ENCODE measurements at regions not wholly inside any gene's neighbourhood (a gene's known extent, or its start where the extent isn't known, plus 50 kb on each side); places are given as distances from the start of the nearest gene placed in this dataset.

DNA sequence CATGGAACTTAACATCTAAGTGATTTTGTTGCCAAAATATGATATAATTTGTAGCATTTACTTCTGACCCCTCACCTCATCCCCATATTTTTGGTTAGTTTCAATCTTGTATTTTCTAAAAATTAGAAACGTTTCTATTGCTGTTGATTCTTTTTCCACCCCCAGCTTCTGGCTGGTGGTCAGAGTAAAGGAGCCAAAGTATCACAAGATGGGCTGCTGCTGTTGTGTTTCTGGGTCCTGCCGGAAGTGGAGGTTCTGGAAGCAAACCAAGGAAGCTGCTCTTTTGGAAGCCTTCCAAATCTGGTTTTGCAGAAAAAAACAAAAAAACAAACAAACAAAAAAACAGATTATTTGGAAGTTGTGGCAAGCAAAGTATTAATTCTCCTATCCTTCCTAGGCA, 221.1 kb upstream of the P2RY1 start:
- no peak for DNase-seq (ENCODE audit: low read depth in 6 of 9, low spot score in 9 of 9)
- no peak overlapping the region for H3K4me3 ChIP-seq (ENCODE audit: low read length in 2 of 2)
- WGBS = 92% methylated on average over 2 of the region's 2 CpGs
- no peaks in the 10 kb centered on the region for H3K27me3 ChIP-seq (ENCODE audit: control insufficient read depth in 2 of 2, insufficient read depth in 1 of 2, low read length in 1 of 2)
- no peaks in the 10 kb centered on the region for H3K9me3 ChIP-seq (ENCODE audit: control insufficient read depth in 2 of 2, insufficient read depth in 1 of 2, low read length in 1 of 2)
- no peaks in the 10 kb centered on the region for H3K4me1 ChIP-seq (ENCODE audit: control insufficient read depth in 2 of 2, insufficient read depth in 2 of 2, low read length in 2 of 2)
- H3K36me3 ChIP-seq (ENCODE audit: control insufficient read depth in 2 of 2, insufficient read depth in 2 of 2, low read length in 1 of 2) = no peaks in the 10 kb centered on the region
- no peak overlapping the region for H3K27ac ChIP-seq (ENCODE audit: low read depth in 1 of 2, low read length in 1 of 2)

GRCh38 chr3:152615681-152616080, 219.2 kb upstream of the P2RY1 start:
- Histone ChIP-seq H3K9me3 (ENCODE audit: control insufficient read depth in 2 of 2, insufficient read depth in 1 of 2, low read length in 1 of 2) (no peaks in the 10 kb centered on the region), H3K36me3 (ENCODE audit: control insufficient read depth in 2 of 2, insufficient read depth in 2 of 2, low read length in 1 of 2) (no peaks in the 10 kb centered on the region), H3K4me1 (ENCODE audit: control insufficient read depth in 2 of 2, insufficient read depth in 2 of 2, low read length in 2 of 2) (no peaks in the 10 kb centered on the region), H3K4me3 (ENCODE audit: low read length in 2 of 2) (no peak overlapping the region), H3K27me3 (ENCODE audit: control insufficient read depth in 2 of 2, insufficient read depth in 1 of 2, low read length in 1 of 2) (no peaks in the 10 kb centered on the region), H3K27ac (ENCODE audit: low read depth in 1 of 2, low read length in 1 of 2) (no peak overlapping the region)
- 91% methylated on average over 10 of the region's 10 CpGs for WGBS
- no peak for DNase-seq (ENCODE audit: low read depth in 6 of 9, low spot score in 9 of 9)

DNA sequence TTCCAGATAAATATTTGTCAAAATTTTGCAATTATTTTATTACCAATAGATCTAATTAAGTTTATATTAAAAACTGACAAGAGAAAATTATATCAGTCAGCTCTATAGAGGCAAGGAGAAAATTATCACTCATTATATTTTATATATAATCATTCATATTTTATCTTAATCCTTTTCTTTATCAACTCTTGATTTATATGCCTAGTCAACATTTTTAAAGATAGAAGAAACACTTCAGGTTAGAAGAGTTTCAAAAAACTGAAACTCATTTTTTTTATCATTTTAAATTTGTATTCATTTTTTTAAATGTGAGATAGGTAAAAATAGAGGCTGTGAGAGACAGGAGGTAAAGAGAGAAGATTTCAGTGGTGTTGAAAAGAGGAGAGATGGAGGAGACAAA, 217.3 kb upstream of the P2RY1 start:
- Histone ChIP-seq H3K4me3 (ENCODE audit: low read length in 2 of 2) (no peak overlapping the region), H3K9me3 (ENCODE audit: control insufficient read depth in 2 of 2, insufficient read depth in 1 of 2, low read length in 1 of 2) (no peaks in the 10 kb centered on the region), H3K4me1 (ENCODE audit: control insufficient read depth in 2 of 2, insufficient read depth in 2 of 2, low read length in 2 of 2) (no peaks in the 10 kb centered on the region), H3K36me3 (ENCODE audit: control insufficient read depth in 2 of 2, insufficient read depth in 2 of 2, low read length in 1 of 2) (no peaks in the 10 kb centered on the region), H3K27ac (ENCODE audit: low read depth in 1 of 2, low read length in 1 of 2) (no peak overlapping the region), H3K27me3 (ENCODE audit: control insufficient read depth in 2 of 2, insufficient read depth in 1 of 2, low read length in 1 of 2) (no peaks in the 10 kb centered on the region)
- DNase-seq (ENCODE audit: low read depth in 6 of 9, low spot score in 9 of 9) = no peak

DNA sequence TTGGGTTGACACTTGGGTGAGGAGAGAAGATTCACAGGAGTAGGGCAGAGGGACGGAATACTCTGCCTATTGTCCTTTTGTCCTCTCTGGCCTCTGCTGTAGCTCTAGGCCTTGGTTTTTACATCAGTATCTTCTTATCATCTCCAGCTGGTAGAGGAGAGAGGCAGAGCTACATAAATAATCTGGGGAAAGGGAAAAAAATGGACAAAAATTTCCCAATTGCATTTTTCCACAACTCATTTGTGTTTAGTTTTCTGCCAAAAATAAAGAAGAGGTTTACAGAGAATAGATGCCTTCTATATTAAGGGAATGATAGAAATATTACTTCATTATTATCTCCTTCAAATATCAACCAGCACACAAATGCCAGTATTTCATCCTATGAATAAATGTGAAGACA, 216.4 kb upstream of the P2RY1 start:
- H3K9me3 ChIP-seq (ENCODE audit: control insufficient read depth in 2 of 2, insufficient read depth in 1 of 2, low read length in 1 of 2) = no peaks in the 10 kb centered on the region
- WGBS = 98% methylated on average over 1 of the region's 1 CpG
- DNase-seq (ENCODE audit: low read depth in 6 of 9, low spot score in 9 of 9) = no peak
- H3K36me3 ChIP-seq (ENCODE audit: control insufficient read depth in 2 of 2, insufficient read depth in 2 of 2, low read length in 1 of 2) = no peaks in the 10 kb centered on the region
- H3K4me3 ChIP-seq (ENCODE audit: low read length in 2 of 2) = no peak overlapping the region
- H3K27ac ChIP-seq (ENCODE audit: low read depth in 1 of 2, low read length in 1 of 2) = no peak overlapping the region
- H3K27me3 ChIP-seq (ENCODE audit: control insufficient read depth in 2 of 2, insufficient read depth in 1 of 2, low read length in 1 of 2) = no peaks in the 10 kb centered on the region
- H3K4me1 ChIP-seq (ENCODE audit: control insufficient read depth in 2 of 2, insufficient read depth in 2 of 2, low read length in 2 of 2) = no peaks in the 10 kb centered on the region

DNA sequence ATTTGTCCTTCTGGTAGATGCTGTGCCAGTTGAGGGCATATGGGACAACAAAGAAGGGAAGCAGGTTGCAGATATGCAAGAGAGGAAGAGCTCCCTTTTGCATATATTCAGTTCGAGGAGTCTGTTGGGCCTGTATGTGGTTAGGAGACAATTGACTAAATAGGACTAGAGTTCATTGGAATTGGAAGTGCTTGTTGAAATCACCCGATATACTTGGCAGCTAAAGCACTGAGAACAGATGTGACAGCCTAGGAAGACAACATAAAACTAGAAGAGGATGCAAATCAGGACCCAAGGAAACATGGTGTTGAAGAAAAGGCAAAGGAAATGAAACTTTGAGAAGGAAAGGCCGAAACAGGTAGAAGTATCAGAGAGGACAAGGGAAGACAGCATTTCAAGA, 215.2 kb upstream of the P2RY1 start:
- DNase-seq (ENCODE audit: low read depth in 6 of 9, low spot score in 9 of 9) = no peak
- H3K27me3 ChIP-seq (ENCODE audit: control insufficient read depth in 2 of 2, insufficient read depth in 1 of 2, low read length in 1 of 2) = no peaks in the 10 kb centered on the region
- 97% methylated on average over 3 of the region's 3 CpGs for WGBS
- H3K9me3 ChIP-seq (ENCODE audit: control insufficient read depth in 2 of 2, insufficient read depth in 1 of 2, low read length in 1 of 2) = no peaks in the 10 kb centered on the region
- no peak overlapping the region for H3K4me3 ChIP-seq (ENCODE audit: low read length in 2 of 2)
- H3K36me3 ChIP-seq (ENCODE audit: control insufficient read depth in 2 of 2, insufficient read depth in 2 of 2, low read length in 1 of 2) = no peaks in the 10 kb centered on the region
- no peak overlapping the region for H3K27ac ChIP-seq (ENCODE audit: low read depth in 1 of 2, low read length in 1 of 2)
- H3K4me1 ChIP-seq (ENCODE audit: control insufficient read depth in 2 of 2, insufficient read depth in 2 of 2, low read length in 2 of 2) = no peaks in the 10 kb centered on the region

- 99% methylated on average over 3 of the region's 3 CpGs for WGBS
- Histone ChIP-seq H3K4me1 (ENCODE audit: control insufficient read depth in 2 of 2, insufficient read depth in 2 of 2, low read length in 2 of 2) (no peaks in the 10 kb centered on the region), H3K27ac (ENCODE audit: low read depth in 1 of 2, low read length in 1 of 2) (no peak overlapping the region), H3K27me3 (ENCODE audit: control insufficient read depth in 2 of 2, insufficient read depth in 1 of 2, low read length in 1 of 2) (no peaks in the 10 kb centered on the region), H3K36me3 (ENCODE audit: control insufficient read depth in 2 of 2, insufficient read depth in 2 of 2, low read length in 1 of 2) (no peaks in the 10 kb centered on the region), H3K4me3 (ENCODE audit: low read length in 2 of 2) (no peak overlapping the region), H3K9me3 (ENCODE audit: control insufficient read depth in 2 of 2, insufficient read depth in 1 of 2, low read length in 1 of 2) (no peaks in the 10 kb centered on the region)
- DNase-seq (ENCODE audit: low read depth in 6 of 9, low spot score in 9 of 9) = no peak
Observed at GRCh38 chr3:152620395-152620794, 214.5 kb upstream of the P2RY1 start.

- no peaks in the 10 kb centered on the region for H3K36me3 ChIP-seq (ENCODE audit: control insufficient read depth in 2 of 2, insufficient read depth in 2 of 2, low read length in 1 of 2)
- no peak for DNase-seq (ENCODE audit: low read depth in 6 of 9, low spot score in 9 of 9)
- H3K9me3 ChIP-seq (ENCODE audit: control insufficient read depth in 2 of 2, insufficient read depth in 1 of 2, low read length in 1 of 2) = no peaks in the 10 kb centered on the region
- no peak overlapping the region for H3K27ac ChIP-seq (ENCODE audit: low read depth in 1 of 2, low read length in 1 of 2)
- no peaks in the 10 kb centered on the region for H3K27me3 ChIP-seq (ENCODE audit: control insufficient read depth in 2 of 2, insufficient read depth in 1 of 2, low read length in 1 of 2)
- H3K4me3 ChIP-seq (ENCODE audit: low read length in 2 of 2) = no peak overlapping the region
- 95% methylated on average over 8 of the region's 8 CpGs for WGBS
- no peaks in the 10 kb centered on the region for H3K4me1 ChIP-seq (ENCODE audit: control insufficient read depth in 2 of 2, insufficient read depth in 2 of 2, low read length in 2 of 2)
Observed at GRCh38 chr3:152621006-152621868, 213.7 kb upstream of the P2RY1 start.

GRCh38 chr3:152621967-152622810, 212.7 kb upstream of the P2RY1 start:
- Histone ChIP-seq H3K4me1 (ENCODE audit: control insufficient read depth in 2 of 2, insufficient read depth in 2 of 2, low read length in 2 of 2) (no peaks in the 10 kb centered on the region), H3K4me3 (ENCODE audit: low read length in 2 of 2) (no peak overlapping the region), H3K27me3 (ENCODE audit: control insufficient read depth in 2 of 2, insufficient read depth in 1 of 2, low read length in 1 of 2) (no peaks in the 10 kb centered on the region), H3K36me3 (ENCODE audit: control insufficient read depth in 2 of 2, insufficient read depth in 2 of 2, low read length in 1 of 2) (no peaks in the 10 kb centered on the region), H3K27ac (ENCODE audit: low read depth in 1 of 2, low read length in 1 of 2) (no peak overlapping the region), H3K9me3 (ENCODE audit: control insufficient read depth in 2 of 2, insufficient read depth in 1 of 2, low read length in 1 of 2) (no peaks in the 10 kb centered on the region)
- peak in 1 of 9 donors; percentile 1 for DNase-seq (ENCODE audit: low read depth in 6 of 9, low spot score in 9 of 9)
- WGBS = 93% methylated on average over 4 of the region's 4 CpGs

- 95% methylated on average over 2 of the region's 2 CpGs for WGBS
- Histone ChIP-seq H3K27ac (ENCODE audit: low read depth in 1 of 2, low read length in 1 of 2) (no peak overlapping the region), H3K4me3 (ENCODE audit: low read length in 2 of 2) (no peak overlapping the region), H3K36me3 (ENCODE audit: control insufficient read depth in 2 of 2, insufficient read depth in 2 of 2, low read length in 1 of 2) (no peaks in the 10 kb centered on the region), H3K4me1 (ENCODE audit: control insufficient read depth in 2 of 2, insufficient read depth in 2 of 2, low read length in 2 of 2) (no peaks in the 10 kb centered on the region), H3K9me3 (ENCODE audit: control insufficient read depth in 2 of 2, insufficient read depth in 1 of 2, low read length in 1 of 2) (no peaks in the 10 kb centered on the region), H3K27me3 (ENCODE audit: control insufficient read depth in 2 of 2, insufficient read depth in 1 of 2, low read length in 1 of 2) (no peaks in the 10 kb centered on the region)
- DNase-seq (ENCODE audit: low read depth in 6 of 9, low spot score in 9 of 9) = no peak
Observed at GRCh38 chr3:152622811-152623167, 212.1 kb upstream of the P2RY1 start.
